ENCODE measurements at regions not wholly inside any gene's neighbourhood (a gene's known extent, or its start where the extent isn't known, plus 50 kb on each side); places are given as distances from the start of the nearest gene placed in this dataset.

DNA sequence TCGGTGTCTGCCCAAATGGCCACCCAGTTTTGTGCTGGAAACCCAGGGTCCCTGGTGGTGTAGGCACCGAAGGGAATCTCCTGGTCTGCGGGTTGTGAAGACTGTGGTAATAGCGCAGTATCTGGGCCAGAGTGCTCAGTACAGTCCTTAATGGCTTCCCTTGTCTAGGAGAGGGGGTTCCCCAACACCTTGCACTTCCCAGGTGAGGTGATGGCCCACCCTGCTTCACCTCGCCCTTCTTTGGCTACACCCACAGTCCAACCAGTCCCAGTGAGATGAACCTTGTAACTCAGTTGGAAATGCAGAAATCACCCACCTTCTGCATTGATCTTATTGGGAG is 402.4 kb downstream of the SRGAP2C start:
- TF ChIP-seq ZNF565 (CRISPR knock-in tag; conservative IDR thresholded peaks at IDR 0.05; ENCODE audit: low read depth) (no peak), ZFP30 (CRISPR knock-in tag; IDR thresholded peaks at IDR 0.05) (no peak), ZFP3 (CRISPR knock-in tag; IDR thresholded peaks at IDR 0.05) (no peak), ISL1 (CRISPR knock-in tag; IDR thresholded peaks at IDR 0.05) (no peak), OSR1 (CRISPR knock-in tag; IDR thresholded peaks at IDR 0.05) (no peak), ARNTL (CRISPR knock-in tag; IDR thresholded peaks at IDR 0.05; ENCODE audit: borderline replicate concordance, low read depth) (no peak), PPARA (CRISPR knock-in tag; IDR thresholded peaks at IDR 0.05; ENCODE audit: borderline replicate concordance) (no peak), RARB (CRISPR knock-in tag; IDR thresholded peaks at IDR 0.05) (no peak)
- TF ChIP-seq, protein P1, sequence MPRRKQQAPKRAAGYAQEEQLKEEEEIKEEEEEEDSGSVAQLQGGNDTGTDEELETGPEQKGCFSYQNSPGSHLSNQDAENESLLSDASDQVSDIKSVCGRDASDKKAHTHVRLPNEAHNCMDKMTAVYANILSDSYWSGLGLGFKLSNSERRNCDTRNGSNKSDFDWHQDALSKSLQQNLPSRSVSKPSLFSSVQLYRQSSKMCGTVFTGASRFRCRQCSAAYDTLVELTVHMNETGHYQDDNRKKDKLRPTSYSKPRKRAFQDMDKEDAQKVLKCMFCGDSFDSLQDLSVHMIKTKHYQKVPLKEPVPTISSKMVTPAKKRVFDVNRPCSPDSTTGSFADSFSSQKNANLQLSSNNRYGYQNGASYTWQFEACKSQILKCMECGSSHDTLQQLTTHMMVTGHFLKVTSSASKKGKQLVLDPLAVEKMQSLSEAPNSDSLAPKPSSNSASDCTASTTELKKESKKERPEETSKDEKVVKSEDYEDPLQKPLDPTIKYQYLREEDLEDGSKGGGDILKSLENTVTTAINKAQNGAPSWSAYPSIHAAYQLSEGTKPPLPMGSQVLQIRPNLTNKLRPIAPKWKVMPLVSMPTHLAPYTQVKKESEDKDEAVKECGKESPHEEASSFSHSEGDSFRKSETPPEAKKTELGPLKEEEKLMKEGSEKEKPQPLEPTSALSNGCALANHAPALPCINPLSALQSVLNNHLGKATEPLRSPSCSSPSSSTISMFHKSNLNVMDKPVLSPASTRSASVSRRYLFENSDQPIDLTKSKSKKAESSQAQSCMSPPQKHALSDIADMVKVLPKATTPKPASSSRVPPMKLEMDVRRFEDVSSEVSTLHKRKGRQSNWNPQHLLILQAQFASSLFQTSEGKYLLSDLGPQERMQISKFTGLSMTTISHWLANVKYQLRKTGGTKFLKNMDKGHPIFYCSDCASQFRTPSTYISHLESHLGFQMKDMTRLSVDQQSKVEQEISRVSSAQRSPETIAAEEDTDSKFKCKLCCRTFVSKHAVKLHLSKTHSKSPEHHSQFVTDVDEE (CRISPR knock-in tag; IDR thresholded peaks at IDR 0.05), result no peak
- TF ChIP-seq, protein P2, sequence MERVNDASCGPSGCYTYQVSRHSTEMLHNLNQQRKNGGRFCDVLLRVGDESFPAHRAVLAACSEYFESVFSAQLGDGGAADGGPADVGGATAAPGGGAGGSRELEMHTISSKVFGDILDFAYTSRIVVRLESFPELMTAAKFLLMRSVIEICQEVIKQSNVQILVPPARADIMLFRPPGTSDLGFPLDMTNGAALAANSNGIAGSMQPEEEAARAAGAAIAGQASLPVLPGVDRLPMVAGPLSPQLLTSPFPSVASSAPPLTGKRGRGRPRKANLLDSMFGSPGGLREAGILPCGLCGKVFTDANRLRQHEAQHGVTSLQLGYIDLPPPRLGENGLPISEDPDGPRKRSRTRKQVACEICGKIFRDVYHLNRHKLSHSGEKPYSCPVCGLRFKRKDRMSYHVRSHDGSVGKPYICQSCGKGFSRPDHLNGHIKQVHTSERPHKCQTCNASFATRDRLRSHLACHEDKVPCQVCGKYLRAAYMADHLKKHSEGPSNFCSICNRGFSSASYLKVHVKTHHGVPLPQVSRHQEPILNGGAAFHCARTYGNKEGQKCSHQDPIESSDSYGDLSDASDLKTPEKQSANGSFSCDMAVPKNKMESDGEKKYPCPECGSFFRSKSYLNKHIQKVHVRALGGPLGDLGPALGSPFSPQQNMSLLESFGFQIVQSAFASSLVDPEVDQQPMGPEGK (CRISPR knock-in tag; IDR thresholded peaks at IDR 0.05; ENCODE audit: borderline replicate concordance), result no peak
- TF ChIP-seq, protein P3, sequence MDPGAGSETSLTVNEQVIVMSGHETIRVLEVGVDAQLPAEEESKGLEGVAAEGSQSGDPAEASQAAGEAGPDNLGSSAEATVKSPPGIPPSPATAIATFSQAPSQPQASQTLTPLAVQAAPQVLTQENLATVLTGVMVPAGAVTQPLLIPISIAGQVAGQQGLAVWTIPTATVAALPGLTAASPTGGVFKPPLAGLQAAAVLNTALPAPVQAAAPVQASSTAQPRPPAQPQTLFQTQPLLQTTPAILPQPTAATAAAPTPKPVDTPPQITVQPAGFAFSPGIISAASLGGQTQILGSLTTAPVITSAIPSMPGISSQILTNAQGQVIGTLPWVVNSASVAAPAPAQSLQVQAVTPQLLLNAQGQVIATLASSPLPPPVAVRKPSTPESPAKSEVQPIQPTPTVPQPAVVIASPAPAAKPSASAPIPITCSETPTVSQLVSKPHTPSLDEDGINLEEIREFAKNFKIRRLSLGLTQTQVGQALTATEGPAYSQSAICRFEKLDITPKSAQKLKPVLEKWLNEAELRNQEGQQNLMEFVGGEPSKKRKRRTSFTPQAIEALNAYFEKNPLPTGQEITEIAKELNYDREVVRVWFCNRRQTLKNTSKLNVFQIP (CRISPR knock-in tag; IDR thresholded peaks at IDR 0.05; ENCODE audit: borderline replicate concordance, low read depth), result no peak
- TF ChIP-seq, protein P4, sequence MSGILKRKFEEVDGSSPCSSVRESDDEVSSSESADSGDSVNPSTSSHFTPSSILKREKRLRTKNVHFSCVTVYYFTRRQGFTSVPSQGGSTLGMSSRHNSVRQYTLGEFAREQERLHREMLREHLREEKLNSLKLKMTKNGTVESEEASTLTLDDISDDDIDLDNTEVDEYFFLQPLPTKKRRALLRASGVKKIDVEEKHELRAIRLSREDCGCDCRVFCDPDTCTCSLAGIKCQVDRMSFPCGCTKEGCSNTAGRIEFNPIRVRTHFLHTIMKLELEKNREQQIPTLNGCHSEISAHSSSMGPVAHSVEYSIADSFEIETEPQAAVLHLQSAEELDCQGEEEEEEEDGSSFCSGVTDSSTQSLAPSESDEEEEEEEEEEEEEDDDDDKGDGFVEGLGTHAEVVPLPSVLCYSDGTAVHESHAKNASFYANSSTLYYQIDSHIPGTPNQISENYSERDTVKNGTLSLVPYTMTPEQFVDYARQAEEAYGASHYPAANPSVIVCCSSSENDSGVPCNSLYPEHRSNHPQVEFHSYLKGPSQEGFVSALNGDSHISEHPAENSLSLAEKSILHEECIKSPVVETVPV (CRISPR knock-in tag; IDR thresholded peaks at IDR 0.05), result no peak
